PFSK-1 (cell line): ENCODE measurements at regions not wholly inside any gene's neighbourhood (a gene's known extent, or its start where the extent isn't known, plus 50 kb on each side); places are given as distances from the start of the nearest gene placed in this dataset.

Source experiments
- FOXP2 ChIP-seq: optimal IDR thresholded peaks from 2 replicates; pipeline ENCODE3; 2011; ENCODE audit warnings: borderline replicate concordance, control low read depth, inconsistent platforms; ENCODE audit not compliant: insufficient read depth; ENCODE audit errors: extremely low read length, extremely low read depth
- POLR2AphosphoS5 ChIP-seq: IDR thresholded peaks from 2 replicates; pipeline ENCODE4 v1.6.1; 2012; ENCODE audit warnings: low read depth, mild to moderate bottlenecking, control low read depth, low read length, moderate library complexity
- REST ChIP-seq, 2 experiments: IDR thresholded peaks; 2 replicates each; pipeline versions ENCODE4 v1.6.1 to v1.8.0; 2011 to 2012; ENCODE audit warnings: low read depth in 2 of 2, low read length in 2 of 2, control low read depth in 1 of 2, inconsistent platforms in 1 of 2, mild to moderate bottlenecking in 1 of 2, moderate library complexity in 1 of 2; ENCODE audit not compliant: insufficient read depth in 1 of 2
- SIN3A ChIP-seq: IDR thresholded peaks from 2 replicates; pipeline ENCODE4 v1.6.1; 2012; ENCODE audit warnings: mild to moderate bottlenecking, low read length, moderate library complexity, borderline replicate concordance; ENCODE audit not compliant: insufficient read depth
- TAF1 ChIP-seq: IDR thresholded peaks from 2 replicates; pipeline ENCODE4 v1.6.1; 2012; ENCODE audit warnings: low read length, control low read depth, borderline replicate concordance; ENCODE audit not compliant: insufficient read depth

GRCh38 chr3:110077093-110077492 lies 739.7 kb upstream of the DPPA4 start:
- TF ChIP-seq FOXP2 = no peak
- TF ChIP-seq SIN3A = no peak
- TF ChIP-seq TAF1 = no peak
- TF ChIP-seq POLR2AphosphoS5 = no peak
- TF ChIP-seq REST (IDR thresholded peaks at IDR 0.05; ENCODE audit: insufficient read depth in 1 of 2, low read depth in 2 of 2, low read length in 2 of 2) = no peak

GRCh38 chr3:110093411-110093810 lies 756.1 kb upstream of the DPPA4 start:
- TF ChIP-seq REST (IDR thresholded peaks at IDR 0.05; ENCODE audit: insufficient read depth in 1 of 2, low read depth in 2 of 2, low read length in 2 of 2) (no peak), SIN3A (no peak), POLR2AphosphoS5 (no peak), TAF1 (no peak), FOXP2 (no peak)

- TF ChIP-seq FOXP2 = no peak
- TF ChIP-seq SIN3A = no peak
- TF ChIP-seq POLR2AphosphoS5 = no peak
- TF ChIP-seq REST (IDR thresholded peaks at IDR 0.05; ENCODE audit: insufficient read depth in 1 of 2, low read depth in 2 of 2, low read length in 2 of 2) = no peak
- no peak for TF ChIP-seq TAF1
Measured at GRCh38 chr3:110093812-110094401, 756.6 kb upstream of the DPPA4 start.

- TF ChIP-seq POLR2AphosphoS5 = no peak
- TF ChIP-seq REST (IDR thresholded peaks at IDR 0.05; ENCODE audit: insufficient read depth in 1 of 2, low read depth in 2 of 2, low read length in 2 of 2) = no peak
- TF ChIP-seq SIN3A = no peak
- no peak for TF ChIP-seq FOXP2
- no peak for TF ChIP-seq TAF1
Measured at GRCh38 chr3:110099711-110100110, 762.4 kb upstream of the DPPA4 start.

- no peak for TF ChIP-seq TAF1
- TF ChIP-seq SIN3A = no peak
- TF ChIP-seq POLR2AphosphoS5 = no peak
- TF ChIP-seq REST (IDR thresholded peaks at IDR 0.05; ENCODE audit: insufficient read depth in 1 of 2, low read depth in 2 of 2, low read length in 2 of 2) = no peak
Measured at GRCh38 chr3:110101361-110101760, 764.0 kb upstream of the DPPA4 start.
